ENCODE measurements at regions not wholly inside any gene's neighbourhood (a gene's known extent, or its start where the extent isn't known, plus 50 kb on each side); places are given as distances from the start of the nearest gene placed in this dataset.

DNA sequence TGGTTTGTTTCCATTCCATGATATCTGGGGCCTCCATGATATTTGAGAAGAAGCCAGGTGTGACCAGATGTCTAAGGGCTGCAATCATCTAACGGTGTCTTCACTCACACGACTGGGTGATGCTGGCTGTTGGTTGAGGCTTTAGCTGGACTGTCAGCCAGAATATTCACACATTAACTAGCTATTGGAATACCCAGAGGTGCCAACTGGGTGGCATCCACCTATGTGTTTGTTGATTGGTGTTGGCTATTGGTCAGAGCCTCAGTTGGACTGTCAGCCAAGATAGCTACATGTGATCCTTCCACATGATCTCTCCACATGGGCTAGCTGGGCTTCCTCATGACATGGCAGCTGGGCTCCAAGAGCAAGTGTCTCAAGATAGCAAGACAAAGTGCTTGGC lies 117.4 kb downstream of the CDCA7 start:
- TF ChIP-seq POLR2AphosphoS5 (IDR thresholded peaks at IDR 0.05) (no peak), POLR2A (IDR thresholded peaks at IDR 0.05) (no peak)
- TF ChIP-seq, protein P1, sequence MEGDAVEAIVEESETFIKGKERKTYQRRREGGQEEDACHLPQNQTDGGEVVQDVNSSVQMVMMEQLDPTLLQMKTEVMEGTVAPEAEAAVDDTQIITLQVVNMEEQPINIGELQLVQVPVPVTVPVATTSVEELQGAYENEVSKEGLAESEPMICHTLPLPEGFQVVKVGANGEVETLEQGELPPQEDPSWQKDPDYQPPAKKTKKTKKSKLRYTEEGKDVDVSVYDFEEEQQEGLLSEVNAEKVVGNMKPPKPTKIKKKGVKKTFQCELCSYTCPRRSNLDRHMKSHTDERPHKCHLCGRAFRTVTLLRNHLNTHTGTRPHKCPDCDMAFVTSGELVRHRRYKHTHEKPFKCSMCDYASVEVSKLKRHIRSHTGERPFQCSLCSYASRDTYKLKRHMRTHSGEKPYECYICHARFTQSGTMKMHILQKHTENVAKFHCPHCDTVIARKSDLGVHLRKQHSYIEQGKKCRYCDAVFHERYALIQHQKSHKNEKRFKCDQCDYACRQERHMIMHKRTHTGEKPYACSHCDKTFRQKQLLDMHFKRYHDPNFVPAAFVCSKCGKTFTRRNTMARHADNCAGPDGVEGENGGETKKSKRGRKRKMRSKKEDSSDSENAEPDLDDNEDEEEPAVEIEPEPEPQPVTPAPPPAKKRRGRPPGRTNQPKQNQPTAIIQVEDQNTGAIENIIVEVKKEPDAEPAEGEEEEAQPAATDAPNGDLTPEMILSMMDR (IDR thresholded peaks at IDR 0.05), result no peak
